ENCODE measurements at regions not wholly inside any gene's neighbourhood (a gene's known extent, or its start where the extent isn't known, plus 50 kb on each side); places are given as distances from the start of the nearest gene placed in this dataset.

GRCh38 chr6:74075323-74075722 lies 379.3 kb downstream of the CD109 start:
- Histone ChIP-seq H3K4me3 (no peak overlapping the region), H3K36me3 (no peaks in the 10 kb centered on the region), H3K4me1 (no peaks in the 10 kb centered on the region), H3K27ac (no peak overlapping the region), H3K9me3 (no peaks in the 10 kb centered on the region), H3K27me3 (ENCODE audit: low read depth) (no peaks in the 10 kb centered on the region)
- ATAC-seq (no peak), DNase-seq (no peak)
- no peak for TF ChIP-seq CTCF (IDR thresholded peaks at IDR 0.05)
- intact Hi-C loops (cut with DNase I), result no loop called here

- no peak for TF ChIP-seq CTCF (IDR thresholded peaks at IDR 0.05)
- intact Hi-C loops (cut with DNase I), result no loop called here
- no peak overlapping the region for H3K4me3 ChIP-seq
- H3K27me3 ChIP-seq (ENCODE audit: low read depth), result no peaks in the 10 kb centered on the region
- H3K4me1 ChIP-seq, result no peaks in the 10 kb centered on the region
- no peaks in the 10 kb centered on the region for H3K9me3 ChIP-seq
- DNase-seq, result no peak
- ATAC-seq, result no peak
- H3K36me3 ChIP-seq, result no peaks in the 10 kb centered on the region
- H3K27ac ChIP-seq, result no peak overlapping the region
Observed at GRCh38 chr6:74074645-74075044, 378.6 kb downstream of the CD109 start.

GRCh38 chr6:74073999-74074398 lies 378.0 kb downstream of the CD109 start:
- no peak overlapping the region for H3K4me3 ChIP-seq
- ATAC-seq, result no peak
- TF ChIP-seq CTCF (IDR thresholded peaks at IDR 0.05), result no peak

GRCh38 chr6:74073429-74073828 lies 377.4 kb downstream of the CD109 start:
- no peak for TF ChIP-seq CTCF (IDR thresholded peaks at IDR 0.05)
- H3K27ac ChIP-seq, result no peak overlapping the region
- DNase-seq (no peak), ATAC-seq (no peak)
- no peak overlapping the region for H3K4me3 ChIP-seq
- no peaks in the 10 kb centered on the region for H3K4me1 ChIP-seq
- no peaks in the 10 kb centered on the region for H3K27me3 ChIP-seq (ENCODE audit: low read depth)
- H3K9me3 ChIP-seq, result no peaks in the 10 kb centered on the region
- intact Hi-C loops (cut with DNase I), result no loop called here
- no peaks in the 10 kb centered on the region for H3K36me3 ChIP-seq

More at GRCh38 chr6:74073999-74074398, 378.0 kb downstream of the CD109 start:
- H3K27me3 ChIP-seq (ENCODE audit: low read depth), result no peaks in the 10 kb centered on the region
- no peak overlapping the region for H3K27ac ChIP-seq
- H3K9me3 ChIP-seq, result no peaks in the 10 kb centered on the region
- H3K4me1 ChIP-seq, result no peaks in the 10 kb centered on the region
- DNase-seq, result no peak
- H3K36me3 ChIP-seq, result no peaks in the 10 kb centered on the region
- intact Hi-C loops (cut with DNase I), result no loop called here

- Histone ChIP-seq H3K27ac (no peak overlapping the region), H3K4me1 (no peaks in the 10 kb centered on the region), H3K4me3 (no peak overlapping the region), H3K36me3 (no peaks in the 10 kb centered on the region), H3K27me3 (ENCODE audit: low read depth) (no peaks in the 10 kb centered on the region), H3K9me3 (no peaks in the 10 kb centered on the region)
- ATAC-seq (no peak), DNase-seq (no peak)
- TF ChIP-seq CTCF (IDR thresholded peaks at IDR 0.05), result no peak
- intact Hi-C loops (cut with DNase I), result no loop called here
Observed at GRCh38 chr6:74071214-74071613, 375.2 kb downstream of the CD109 start.

GRCh38 chr6:74070711-74071110 lies 374.7 kb downstream of the CD109 start:
- Histone ChIP-seq H3K27me3 (ENCODE audit: low read depth) (no peaks in the 10 kb centered on the region), H3K36me3 (no peaks in the 10 kb centered on the region), H3K4me1 (no peaks in the 10 kb centered on the region), H3K4me3 (no peak overlapping the region), H3K27ac (no peak overlapping the region), H3K9me3 (no peaks in the 10 kb centered on the region)
- intact Hi-C loops (cut with DNase I), result no loop called here
- DNase-seq, result no peak
- ATAC-seq, result no peak
- no peak for TF ChIP-seq CTCF (IDR thresholded peaks at IDR 0.05)
